Endothelial cell of umbilical vein (primary cell): ENCODE measurements at regions not wholly inside any gene's neighbourhood (a gene's known extent, or its start where the extent isn't known, plus 50 kb on each side); places are given as distances from the start of the nearest gene placed in this dataset.
A peak's percentile ranks its signal among the peaks of the same experiment; 100 is the strongest.

Source experiments
- BruUV-seq: library from RNA; stranded (reverse); fragments of 400-500 nt; replicated peaks from 2 replicates; lab custom pipeline; 2021; lab: Mats Ljungman, UMichigan
- CTCF ChIA-PET: fragments of 300-600, 350-600 bp; sonication (Branson Sonifier 250); formaldehyde crosslinking; loops from one replicate; lab custom pipeline; 2021; ENCODE audit warnings: antibody characterized with exemption, inconsistent platforms; lab: Charles Lee
- POLR2A ChIA-PET: fragments of 300-600, 350-600 bp; sonication (Branson Sonifier 250); formaldehyde crosslinking; loops from one replicate; lab custom pipeline; 2021; ENCODE audit warnings: antibody characterized with exemption, inconsistent platforms; lab: Charles Lee
- DNase-seq: peaks from one replicate; pipeline ENCODE4 v3.0.0-alpha.2; 2011; ENCODE audit warnings: low read depth, low spot score
- FAIRE-seq: peaks from 2 replicates; lab custom pipeline; 2011; peaks lifted over from hg19 to GRCh38; lab: Jason Lieb, UNC
- H2AFZ ChIP-seq: 2 replicates; pipeline ENCODE4 v1.6.0; 2012; ENCODE audit warnings: low read depth, low read length, control low read depth, inconsistent platforms
- H3K27ac ChIP-seq: 2 replicates; pipeline ENCODE4 v1.5.1; 2011; ENCODE audit warnings: low read depth, mild to moderate bottlenecking, control low read depth, low read length, moderate library complexity; ENCODE audit not compliant: insufficient read depth
- H3K27me3 ChIP-seq, 2 experiments: 2 replicates each; pipeline versions ENCODE4 v1.6.0 to v1.6.1; 2011; ENCODE audit warnings: low read length in 2 of 2, mixed read lengths in 1 of 2; ENCODE audit not compliant: control insufficient read depth in 2 of 2, insufficient read depth in 2 of 2
- H3K36me3 ChIP-seq, 2 experiments: 2 replicates in 1 of 2; 3 replicates in 1 of 2; pipeline ENCODE4 v1.5.1; 2011; ENCODE audit warnings: low read length in 2 of 2, mild to moderate bottlenecking in 1 of 2, moderate library complexity in 1 of 2; ENCODE audit not compliant: control insufficient read depth in 2 of 2, insufficient read depth in 2 of 2; ENCODE audit errors: extremely low read depth in 1 of 2
- H3K4me1 ChIP-seq: 3 replicates; pipeline ENCODE4 v1.5.1; 2011; ENCODE audit warnings: mild to moderate bottlenecking, low read length; ENCODE audit not compliant: control insufficient read depth, insufficient read depth; ENCODE audit errors: extremely low read depth
- H3K4me2 ChIP-seq: 2 replicates; pipeline ENCODE4 v1.6.1; 2011; ENCODE audit warnings: low read length, control low read depth, mixed read lengths; ENCODE audit not compliant: insufficient read depth
- H3K4me3 ChIP-seq, 3 experiments: fragments of 200-600 bp in 1 of 3; sonication (generic), shearing (Covaris generic) in 1 of 3; replicated peaks in 1 of 3; 2 replicates each; pipeline ENCODE4 v1.5.1; 2011 to 2016; ENCODE audit warnings: control low read depth in 3 of 3, low read length in 3 of 3, mild to moderate bottlenecking in 2 of 3, inconsistent platforms in 1 of 3, low read depth in 1 of 3, moderate library complexity in 1 of 3; ENCODE audit not compliant: insufficient read depth in 1 of 3
- H3K79me2 ChIP-seq: 2 replicates; pipeline ENCODE4 v1.6.0; 2012; ENCODE audit warnings: low read length, inconsistent platforms; ENCODE audit not compliant: control insufficient read depth, insufficient read depth
- H3K9ac ChIP-seq: replicated peaks from 2 replicates; pipeline ENCODE3; 2011; ENCODE audit warnings: low read length, control low read depth; ENCODE audit not compliant: insufficient read depth; ENCODE audit errors: extremely low read depth
- H3K9me1 ChIP-seq: replicated peaks from 3 replicates; pipeline ENCODE4 v1.6.0; 2011; ENCODE audit warnings: mild to moderate bottlenecking, low read length; ENCODE audit not compliant: control insufficient read depth, insufficient read depth; ENCODE audit errors: extremely low read depth
- H3K9me3 ChIP-seq: replicated peaks from 2 replicates; pipeline ENCODE4 v1.5.1; 2012; ENCODE audit warnings: low read length, inconsistent platforms; ENCODE audit not compliant: control insufficient read depth, insufficient read depth
- H4K20me1 ChIP-seq: replicated peaks from 2 replicates; pipeline ENCODE3; 2011; ENCODE audit warnings: mild to moderate bottlenecking, low read length; ENCODE audit not compliant: control insufficient read depth, insufficient read depth; ENCODE audit errors: extremely low read depth
- EZH2 ChIP-seq: IDR thresholded peaks from 2 replicates; pipeline ENCODE4 v1.6.1; 2012; ENCODE audit warnings: borderline replicate concordance, low read depth, mild to moderate bottlenecking, moderate library complexity, low read length, inconsistent platforms; ENCODE audit not compliant: severe bottlenecking
- FOS ChIP-seq: IDR thresholded peaks from 2 replicates; pipeline ENCODE4 v1.6.1; 2011; ENCODE audit warnings: mild to moderate bottlenecking, low read length, moderate library complexity, borderline replicate concordance; ENCODE audit not compliant: insufficient read depth
- GATA2 ChIP-seq: IDR thresholded peaks from 2 replicates; pipeline ENCODE4 v1.7.0; 2011; ENCODE audit warnings: low read depth, mild to moderate bottlenecking, moderate library complexity, mixed read lengths, low read length; ENCODE audit not compliant: insufficient read length, insufficient read depth
- JUN ChIP-seq: IDR thresholded peaks from 2 replicates; pipeline ENCODE4 v1.6.1; 2011; ENCODE audit warnings: borderline replicate concordance, low read depth; ENCODE audit not compliant: insufficient read length, insufficient read depth
- MYC ChIP-seq: IDR thresholded peaks from one replicate; pipeline ENCODE4 v1.6.1; 2011; ENCODE audit warnings: mild to moderate bottlenecking, low read depth, low read length
- POLR2A ChIP-seq: IDR thresholded peaks from 2 replicates; pipeline ENCODE4 v1.6.1; 2012; ENCODE audit warnings: low read depth, mild to moderate bottlenecking, control low read depth, low read length
- POLR2AphosphoS5 ChIP-seq: IDR thresholded peaks from 2 replicates; pipeline ENCODE4 v1.6.1; 2012; ENCODE audit warnings: low read depth, mild to moderate bottlenecking, control low read depth, low read length, moderate library complexity; ENCODE audit not compliant: insufficient read depth
- dilution Hi-C: fragments of 300-500 bp; cut with MboI; formaldehyde crosslinking; loops from one replicate; pipeline ENCODE4 v1.15.0; 2019; ENCODE audit warnings: low sequenced_read_pairs; ENCODE audit not compliant: extremely low pct_ligation_motif_present
- intact Hi-C: fragments of 100-400 bp; cut with micrococcal nuclease; formaldehyde crosslinking; loops from one replicate; pipeline ENCODE4 v1.10.0; 2022

DNA sequence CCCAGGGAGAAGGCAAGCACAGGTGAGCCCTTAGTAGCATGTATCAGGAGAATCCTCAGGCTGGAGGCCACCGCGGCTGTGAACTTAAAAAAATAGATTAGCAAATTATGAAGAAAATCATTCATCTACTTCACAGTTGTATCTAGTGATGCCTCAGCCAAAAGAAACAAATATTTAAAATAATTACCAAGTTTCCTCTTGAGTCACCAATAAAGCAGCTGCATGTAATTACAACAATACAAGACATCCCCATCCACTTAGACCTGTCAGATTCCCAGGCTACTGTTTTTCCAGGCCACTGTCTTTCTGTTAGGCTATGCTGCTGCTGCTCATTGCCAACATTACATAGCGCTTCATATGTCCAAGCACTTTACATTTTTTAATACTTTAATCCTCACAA lies 54.6 kb upstream of the PHLPP1 start:
- no peaks in the 10 kb centered on the region for H4K20me1 ChIP-seq
- no peaks in the 10 kb centered on the region for H3K9me1 ChIP-seq
- FAIRE-seq (no peak), DNase-seq (no peak)
- no peaks in the 10 kb centered on the region for H3K79me2 ChIP-seq
- intact Hi-C loops: no loop called here
- no peak overlapping the region for H3K4me2 ChIP-seq
- TF ChIP-seq GATA2 (no peak), EZH2 (no peak), FOS (no peak), JUN (no peak), MYC (no peak), POLR2A (no peak)
- H3K36me3 ChIP-seq: no peaks in the 10 kb centered on the region
- H3K9me3 ChIP-seq: no peaks in the 10 kb centered on the region
- ChIA-PET POLR2A (no interaction called here), CTCF (no interaction called here)
- no peaks in the 10 kb centered on the region for H3K4me1 ChIP-seq
- H2AFZ ChIP-seq: no peak overlapping the region
- no peak overlapping the region for H3K4me3 ChIP-seq
- H3K9ac ChIP-seq: no peak overlapping the region
- H3K27ac ChIP-seq: no peak overlapping the region
- no peaks in the 10 kb centered on the region for H3K27me3 ChIP-seq
- BruUV-seq: no TSS peak
- dilution Hi-C loops: no loop called here

DNA sequence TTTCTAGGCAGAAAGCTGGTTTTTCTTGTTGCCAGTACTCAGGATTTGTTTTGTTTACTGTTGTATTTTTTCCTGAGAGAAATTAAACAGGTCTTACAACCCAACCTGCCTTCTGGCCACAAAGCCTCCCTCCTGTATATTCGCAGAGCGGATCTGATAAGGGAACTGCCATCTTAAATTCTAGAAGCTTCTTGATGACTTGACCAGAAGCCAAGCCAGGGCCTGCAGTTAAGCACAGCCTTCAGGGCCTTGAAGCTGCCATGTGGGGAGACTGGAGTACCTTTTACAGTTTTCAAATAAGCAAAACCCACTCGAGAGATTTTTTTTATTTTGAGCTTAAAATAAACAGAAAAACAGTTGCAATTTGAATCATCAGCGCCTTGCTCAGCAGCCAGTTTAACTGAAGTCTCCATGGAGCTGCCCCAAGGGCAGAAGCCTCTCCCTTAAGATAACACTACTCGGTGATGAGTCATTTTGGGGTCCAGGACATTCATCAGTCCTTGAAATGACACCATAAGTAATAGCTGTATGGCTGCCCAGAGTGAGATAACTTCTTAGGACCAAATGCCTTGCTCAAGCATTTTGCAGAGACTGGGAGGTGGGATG lies 51.5 kb upstream of the PHLPP1 start:
- H3K4me2 ChIP-seq: no peak overlapping the region
- TF ChIP-seq MYC: no peak
- TF ChIP-seq FOS: peak; percentile 14
- no peak for TF ChIP-seq EZH2
- TF ChIP-seq GATA2: no peak
- TF ChIP-seq POLR2AphosphoS5: no peak
- intact Hi-C loops: no loop called here
- H3K27ac ChIP-seq: no peak overlapping the region
- no peak overlapping the region for H2AFZ ChIP-seq
- H3K4me3 ChIP-seq: no peak overlapping the region
- no peak for DNase-seq
- FAIRE-seq: no peak
- H3K79me2 ChIP-seq: no peaks in the 10 kb centered on the region
- ChIA-PET POLR2A (no interaction called here), CTCF (interaction anchor here (1.1 to 1.4 kb wide), 2 partner anchors 9 to 16 kb away, joined by 3 to 4 read pairs; no protein-coding TSS in a partner anchor)
- dilution Hi-C loops: no loop called here
- H3K36me3 ChIP-seq: no peaks in the 10 kb centered on the region
- BruUV-seq: no TSS peak
- no peaks in the 10 kb centered on the region for H4K20me1 ChIP-seq
- no peaks in the 10 kb centered on the region for H3K27me3 ChIP-seq
- H3K9me3 ChIP-seq: no peaks in the 10 kb centered on the region
- no peak overlapping the region for H3K9ac ChIP-seq
- no peaks in the 10 kb centered on the region for H3K4me1 ChIP-seq
- H3K9me1 ChIP-seq: no peaks in the 10 kb centered on the region
